ENCODE measurements at regions not wholly inside any gene's neighbourhood (a gene's known extent, or its start where the extent isn't known, plus 50 kb on each side); places are given as distances from the start of the nearest gene placed in this dataset.

- no peak overlapping the region for H2AFZ ChIP-seq (ENCODE audit: low read depth, low read length)
- no peak overlapping the region for H3K4me2 ChIP-seq (ENCODE audit: insufficient read depth, low read length)
- H3K9me3 ChIP-seq (ENCODE audit: insufficient read depth, low read length, severe bottlenecking) = no peaks in the 10 kb centered on the region
- H3K79me2 ChIP-seq (ENCODE audit: insufficient read depth, low read length) = no peaks in the 10 kb centered on the region
- no peak overlapping the region for H3K27ac ChIP-seq (ENCODE audit: low read length)
- no peak overlapping the region for H3K4me3 ChIP-seq (ENCODE audit: low read depth in 1 of 2, low read length in 2 of 2)
- DNase-seq (no peak), ATAC-seq (ENCODE audit: insufficient read depth, low read depth) (no peak)
- no peaks in the 10 kb centered on the region for H3K27me3 ChIP-seq (ENCODE audit: insufficient read depth, low read length, poor library complexity)
- H3K36me3 ChIP-seq (ENCODE audit: insufficient read depth, low read length) = no peaks in the 10 kb centered on the region
- H3K9ac ChIP-seq (ENCODE audit: low read depth, low read length) = no peak overlapping the region
- no peaks in the 10 kb centered on the region for H4K20me1 ChIP-seq (ENCODE audit: insufficient read depth, low read length)
- H3K4me1 ChIP-seq (ENCODE audit: insufficient read depth, low read length) = no peaks in the 10 kb centered on the region
- TF ChIP-seq, protein P1, sequence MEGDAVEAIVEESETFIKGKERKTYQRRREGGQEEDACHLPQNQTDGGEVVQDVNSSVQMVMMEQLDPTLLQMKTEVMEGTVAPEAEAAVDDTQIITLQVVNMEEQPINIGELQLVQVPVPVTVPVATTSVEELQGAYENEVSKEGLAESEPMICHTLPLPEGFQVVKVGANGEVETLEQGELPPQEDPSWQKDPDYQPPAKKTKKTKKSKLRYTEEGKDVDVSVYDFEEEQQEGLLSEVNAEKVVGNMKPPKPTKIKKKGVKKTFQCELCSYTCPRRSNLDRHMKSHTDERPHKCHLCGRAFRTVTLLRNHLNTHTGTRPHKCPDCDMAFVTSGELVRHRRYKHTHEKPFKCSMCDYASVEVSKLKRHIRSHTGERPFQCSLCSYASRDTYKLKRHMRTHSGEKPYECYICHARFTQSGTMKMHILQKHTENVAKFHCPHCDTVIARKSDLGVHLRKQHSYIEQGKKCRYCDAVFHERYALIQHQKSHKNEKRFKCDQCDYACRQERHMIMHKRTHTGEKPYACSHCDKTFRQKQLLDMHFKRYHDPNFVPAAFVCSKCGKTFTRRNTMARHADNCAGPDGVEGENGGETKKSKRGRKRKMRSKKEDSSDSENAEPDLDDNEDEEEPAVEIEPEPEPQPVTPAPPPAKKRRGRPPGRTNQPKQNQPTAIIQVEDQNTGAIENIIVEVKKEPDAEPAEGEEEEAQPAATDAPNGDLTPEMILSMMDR (IDR thresholded peaks at IDR 0.05; ENCODE audit: borderline replicate concordance, extremely low read depth, low read length, poor library complexity, severe bottlenecking) = no peak
- TF ChIP-seq EZH2 (IDR thresholded peaks at IDR 0.05; ENCODE audit: borderline replicate concordance, low read depth, low read length, severe bottlenecking) = no peak
These were observed 157.0 kb upstream of the PDGFD start for GRCh38 chr11:104320956-104321355.

DNA sequence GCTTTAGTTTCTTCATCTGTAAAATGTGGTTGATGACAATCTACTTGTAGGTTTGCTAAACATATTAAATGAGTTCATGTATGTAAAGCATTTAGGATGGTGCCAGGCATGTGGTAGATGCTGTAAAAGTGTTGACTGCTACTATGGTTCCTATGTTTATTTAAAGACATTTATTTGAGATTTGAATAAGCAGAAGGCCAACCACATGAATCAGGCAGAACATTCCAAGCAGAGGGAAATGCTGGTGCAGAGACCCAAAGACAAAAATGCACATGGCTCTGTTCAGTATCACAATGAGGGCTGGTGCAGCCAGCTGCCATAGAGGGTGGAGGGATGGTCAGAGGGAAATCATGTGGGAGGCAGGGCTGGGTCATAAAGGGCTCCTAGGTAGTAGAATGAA, 156.2 kb upstream of the PDGFD start:
- no peaks in the 10 kb centered on the region for H3K27me3 ChIP-seq (ENCODE audit: insufficient read depth, low read length, poor library complexity)
- no peaks in the 10 kb centered on the region for H3K79me2 ChIP-seq (ENCODE audit: insufficient read depth, low read length)
- H3K27ac ChIP-seq (ENCODE audit: low read length) = no peak overlapping the region
- ATAC-seq (ENCODE audit: insufficient read depth, low read depth) = no peak
- no peak overlapping the region for H3K4me2 ChIP-seq (ENCODE audit: insufficient read depth, low read length)
- H3K9ac ChIP-seq (ENCODE audit: low read depth, low read length) = no peak overlapping the region
- H3K4me1 ChIP-seq (ENCODE audit: insufficient read depth, low read length) = no peaks in the 10 kb centered on the region
- H3K4me3 ChIP-seq (ENCODE audit: low read depth in 1 of 2, low read length in 2 of 2) = no peak overlapping the region
- no peaks in the 10 kb centered on the region for H4K20me1 ChIP-seq (ENCODE audit: insufficient read depth, low read length)
- no peaks in the 10 kb centered on the region for H3K36me3 ChIP-seq (ENCODE audit: insufficient read depth, low read length)
- no peak overlapping the region for H2AFZ ChIP-seq (ENCODE audit: low read depth, low read length)
- DNase-seq = no peak
- H3K9me3 ChIP-seq (ENCODE audit: insufficient read depth, low read length, severe bottlenecking) = no peaks in the 10 kb centered on the region
- TF ChIP-seq, protein P1 (IDR thresholded peaks at IDR 0.05; ENCODE audit: borderline replicate concordance, extremely low read depth, low read length, poor library complexity, severe bottlenecking) = no peak
- TF ChIP-seq EZH2 (IDR thresholded peaks at IDR 0.05; ENCODE audit: borderline replicate concordance, low read depth, low read length, severe bottlenecking) = no peak

DNA sequence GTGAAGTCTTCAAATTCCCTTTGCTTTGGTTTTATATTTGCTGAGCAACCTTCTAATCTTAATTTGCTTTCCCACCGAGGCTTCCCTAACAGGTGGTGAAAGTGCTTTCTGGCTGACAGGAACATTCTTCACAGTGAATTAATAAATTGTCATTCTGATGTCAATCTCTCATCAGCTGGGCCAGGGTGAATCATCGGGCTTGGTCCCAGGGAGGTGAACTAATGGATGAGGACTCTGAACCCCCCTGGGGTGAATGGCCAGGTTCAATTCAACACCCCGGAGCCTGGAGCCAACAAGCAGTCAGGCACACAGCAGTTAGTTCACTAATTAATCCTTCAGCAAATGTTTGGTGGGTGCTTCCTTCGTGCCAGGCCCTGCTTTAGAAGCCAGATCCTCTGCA, 155.4 kb upstream of the PDGFD start:
- H4K20me1 ChIP-seq (ENCODE audit: insufficient read depth, low read length) = no peaks in the 10 kb centered on the region
- H3K9ac ChIP-seq (ENCODE audit: low read depth, low read length) = no peak overlapping the region
- H3K27me3 ChIP-seq (ENCODE audit: insufficient read depth, low read length, poor library complexity) = no peaks in the 10 kb centered on the region
- no peak for ATAC-seq (ENCODE audit: insufficient read depth, low read depth)
- H3K79me2 ChIP-seq (ENCODE audit: insufficient read depth, low read length) = no peaks in the 10 kb centered on the region
- H3K9me3 ChIP-seq (ENCODE audit: insufficient read depth, low read length, severe bottlenecking) = no peaks in the 10 kb centered on the region
- H3K36me3 ChIP-seq (ENCODE audit: insufficient read depth, low read length) = no peaks in the 10 kb centered on the region
- TF ChIP-seq EZH2 (IDR thresholded peaks at IDR 0.05; ENCODE audit: borderline replicate concordance, low read depth, low read length, severe bottlenecking) = no peak
- TF ChIP-seq, protein P1 (IDR thresholded peaks at IDR 0.05; ENCODE audit: borderline replicate concordance, extremely low read depth, low read length, poor library complexity, severe bottlenecking) = no peak
- no peak for DNase-seq
- no peaks in the 10 kb centered on the region for H3K4me1 ChIP-seq (ENCODE audit: insufficient read depth, low read length)
- no peak overlapping the region for H3K4me3 ChIP-seq (ENCODE audit: low read depth in 1 of 2, low read length in 2 of 2)
- no peak overlapping the region for H3K4me2 ChIP-seq (ENCODE audit: insufficient read depth, low read length)
- no peak overlapping the region for H3K27ac ChIP-seq (ENCODE audit: low read length)
- no peak overlapping the region for H2AFZ ChIP-seq (ENCODE audit: low read depth, low read length)

All from DND-41 (cell line).